Skin epidermis (tissue), 12 donors: ENCODE measurements at regions not wholly inside any gene's neighbourhood (a gene's known extent, or its start where the extent isn't known, plus 50 kb on each side); places are given as distances from the start of the nearest gene placed in this dataset.
"Not testable (repeated sequence)": the region's sequence is repeated elsewhere in the genome, so short reads cannot be mapped to it uniquely, and the experiment has no call there.

Source experiments
- H3K27ac ChIP-seq, 21 experiments: fragments of 200-600 bp; sonication (generic) in 11 of 21; one replicate each; pipeline ENCODE4 v1.5.0; 2020; ENCODE audit warnings: mild to moderate bottlenecking in 3 of 21, inconsistent platforms in 2 of 21, moderate library complexity in 2 of 21
- H3K4me3 ChIP-seq, 7 experiments: fragments of 200-600 bp; sonication (generic) in 2 of 7; one replicate each; pipeline ENCODE4 v1.5.0; 2020; ENCODE audit warnings: inconsistent platforms in 2 of 7, mild to moderate bottlenecking in 2 of 7, moderate library complexity in 1 of 7

DNA sequence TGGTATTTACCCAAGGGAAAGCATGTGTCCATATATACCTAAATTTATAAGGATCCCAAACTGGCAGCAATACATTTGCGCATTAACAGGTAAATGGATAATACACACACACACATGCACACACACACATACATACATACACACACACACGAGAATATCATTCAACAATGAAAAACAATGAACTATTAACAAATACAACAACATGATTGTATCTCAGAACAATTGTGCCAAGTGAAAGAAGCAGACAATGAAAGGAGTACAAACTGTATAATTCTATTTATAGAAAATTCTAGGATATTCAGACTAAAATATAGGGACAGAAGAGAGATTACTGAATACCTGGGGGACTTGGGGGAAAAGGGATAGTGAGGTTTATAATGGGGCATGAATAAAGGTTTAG lies 323.0 kb downstream of the KCNJ2 start:
- Histone ChIP-seq H3K4me3 (no peak overlapping the region), H3K27ac (no peak overlapping the region)

DNA sequence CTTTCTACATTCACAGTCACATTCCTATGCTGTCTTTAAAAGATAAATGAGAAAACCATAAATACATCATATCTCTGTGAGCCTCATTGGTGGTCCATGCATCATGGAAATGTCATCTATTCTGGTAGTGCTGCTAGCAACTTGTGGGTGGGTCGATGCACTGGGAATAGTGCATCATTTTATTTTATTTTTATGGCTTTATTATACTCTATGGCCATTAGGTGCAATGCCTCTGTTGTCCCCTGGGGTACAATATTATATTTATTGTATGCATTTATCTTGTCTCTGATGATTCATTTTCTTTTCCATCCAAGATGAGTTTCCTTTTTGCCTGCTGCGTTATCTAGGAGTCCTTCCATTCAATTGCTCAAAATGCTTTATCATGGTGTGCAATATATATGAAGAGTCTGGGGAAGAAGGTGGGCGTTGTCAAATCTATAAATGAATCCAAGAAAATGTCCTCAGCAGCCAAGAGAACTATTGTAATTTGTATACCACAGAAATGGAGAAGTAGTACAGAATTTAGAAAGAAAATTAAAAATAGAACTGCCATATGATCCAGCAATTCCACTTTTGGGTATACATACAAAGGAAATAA lies 324.0 kb downstream of the KCNJ2 start:
- Histone ChIP-seq H3K27ac (no peak overlapping the region), H3K4me3 (no peak overlapping the region)

DNA sequence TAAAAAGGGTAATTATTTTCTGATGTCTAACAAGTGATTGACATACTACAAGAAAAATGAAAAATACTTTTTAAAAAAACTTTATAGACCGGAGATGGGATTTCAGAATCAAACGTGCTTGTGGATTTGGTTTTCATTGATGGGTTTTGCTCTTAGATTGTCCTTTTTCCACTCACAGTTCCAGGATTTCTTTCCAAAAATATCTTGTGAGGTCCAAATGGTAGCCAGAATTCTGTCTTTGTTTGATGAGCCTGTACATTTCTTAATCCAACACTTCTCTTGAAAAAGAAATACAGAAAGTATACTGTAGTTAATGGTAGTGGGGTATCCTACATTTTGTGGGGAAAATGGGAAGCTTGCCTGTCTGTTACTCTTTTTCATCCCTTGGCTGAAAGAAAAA lies 329.3 kb downstream of the KCNJ2 start:
- Histone ChIP-seq H3K4me3 (no peak overlapping the region), H3K27ac (no peak overlapping the region)

DNA sequence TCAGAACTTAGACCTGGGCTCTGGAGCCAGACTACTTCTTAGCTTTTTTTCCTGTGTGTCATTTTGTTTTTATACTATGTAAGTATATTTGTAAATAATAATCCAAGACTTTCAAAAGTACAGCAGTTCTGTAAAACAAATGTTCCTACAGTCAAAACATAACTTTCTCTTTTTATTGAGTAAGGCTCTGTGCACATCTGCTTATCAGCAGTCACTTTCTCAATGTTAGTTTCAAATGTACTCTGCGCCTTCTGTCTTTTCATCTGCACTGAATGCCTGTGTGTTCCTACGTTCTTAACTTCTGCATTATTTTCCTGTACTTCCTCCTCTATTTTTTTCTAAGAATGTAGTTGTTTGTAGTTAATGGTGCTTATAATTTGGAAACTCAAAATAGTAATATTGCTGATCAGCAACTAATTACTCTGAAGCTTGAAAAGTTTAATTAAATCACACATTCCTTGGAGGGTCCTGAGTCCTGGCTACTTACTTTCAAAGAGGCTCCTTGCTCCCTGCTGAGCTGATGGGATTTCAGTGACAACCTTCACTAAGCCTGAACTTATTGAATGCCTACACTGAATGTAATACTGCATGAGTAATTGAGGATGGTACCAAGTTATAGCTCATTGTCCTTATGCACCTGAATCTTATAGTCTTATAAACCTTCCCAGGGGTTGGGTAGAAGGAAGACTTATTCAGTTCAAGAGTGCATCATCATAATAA lies 329.9 kb downstream of the KCNJ2 start:
- no peak overlapping the region for H3K4me3 ChIP-seq

DNA sequence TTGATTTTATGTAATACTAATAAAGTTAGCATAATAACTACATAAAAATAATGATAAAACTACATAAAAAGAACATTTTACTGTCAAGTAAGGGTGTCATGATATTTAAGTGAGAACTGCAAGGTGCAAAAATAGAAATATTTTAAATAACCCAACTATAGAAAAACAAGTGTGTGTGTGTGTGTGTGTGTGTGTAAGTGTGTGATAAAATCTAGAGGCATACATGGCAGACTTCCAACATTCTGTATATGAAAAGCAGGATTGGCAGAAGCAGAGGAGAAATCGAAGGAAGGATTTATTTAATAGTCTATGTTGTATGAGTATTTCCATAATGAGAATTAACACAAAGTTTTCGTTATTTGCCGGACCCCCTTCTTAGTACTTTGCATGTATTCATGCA lies 334.1 kb downstream of the KCNJ2 start:
- Histone ChIP-seq H3K27ac (no peak overlapping the region), H3K4me3 (no peak overlapping the region)

More for the DNA sequence above, 329.9 kb downstream of the KCNJ2 start:
- no peak overlapping the region for H3K27ac ChIP-seq

DNA sequence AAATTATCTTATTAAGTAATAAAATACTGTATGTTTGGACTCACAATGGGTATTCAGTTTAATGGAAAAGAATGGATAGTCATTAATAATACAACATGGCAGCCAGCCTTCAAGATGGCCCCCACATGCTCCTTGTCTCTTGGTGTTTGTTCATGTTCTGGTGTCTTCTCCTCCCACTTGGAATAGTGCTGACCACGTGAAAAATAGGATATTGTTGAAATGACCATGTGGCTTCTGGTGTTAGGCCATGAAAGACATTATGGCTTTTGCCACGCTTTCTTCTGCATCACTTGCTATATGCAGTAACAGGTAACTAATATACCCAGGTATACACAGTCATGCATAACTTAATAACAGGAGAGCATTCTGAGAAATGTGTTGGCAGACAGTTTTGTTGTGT lies 341.0 kb downstream of the KCNJ2 start:
- Histone ChIP-seq H3K4me3 (no peak overlapping the region), H3K27ac (no peak overlapping the region)

DNA sequence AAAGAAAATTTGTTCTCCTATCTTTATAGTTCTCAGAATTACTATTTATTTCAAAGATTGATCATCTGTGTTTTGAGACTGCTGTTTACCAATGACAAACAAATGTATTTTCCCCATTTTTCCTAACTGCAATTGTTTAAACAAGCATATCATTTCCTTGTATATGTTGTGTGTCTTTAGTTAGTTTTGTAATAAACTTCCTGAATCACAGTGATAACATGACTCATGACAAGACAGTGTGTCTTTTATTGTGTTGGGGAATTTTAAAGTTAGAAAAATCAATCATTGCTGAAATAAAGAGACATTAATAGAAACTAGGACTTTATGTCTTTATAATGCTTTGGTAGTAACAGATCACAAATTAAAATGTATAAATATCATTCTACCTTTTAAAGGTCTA lies 348.5 kb downstream of the KCNJ2 start:
- H3K4me3 ChIP-seq = no peak overlapping the region
- H3K27ac ChIP-seq = no peak overlapping the region

DNA sequence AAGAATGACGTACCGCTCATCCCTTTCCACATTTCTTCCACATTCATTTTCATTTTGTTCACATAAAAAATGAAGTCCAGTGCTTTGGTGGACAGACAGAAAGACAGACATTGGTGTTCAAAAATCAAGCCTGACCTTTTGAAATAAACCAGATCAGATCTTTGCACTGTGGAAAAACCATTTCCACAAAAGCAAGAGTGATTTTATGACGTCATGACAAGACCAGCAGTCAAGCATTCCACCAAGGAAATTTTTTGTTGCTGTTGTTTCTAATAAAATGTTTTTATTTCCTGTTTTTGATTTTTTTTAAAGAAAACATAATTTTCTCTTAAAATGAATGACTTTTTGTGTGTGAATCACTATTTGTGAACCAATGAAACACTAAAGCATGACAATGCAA lies 350.0 kb downstream of the KCNJ2 start:
- H3K4me3 ChIP-seq = no peak overlapping the region
- no peak overlapping the region for H3K27ac ChIP-seq

DNA sequence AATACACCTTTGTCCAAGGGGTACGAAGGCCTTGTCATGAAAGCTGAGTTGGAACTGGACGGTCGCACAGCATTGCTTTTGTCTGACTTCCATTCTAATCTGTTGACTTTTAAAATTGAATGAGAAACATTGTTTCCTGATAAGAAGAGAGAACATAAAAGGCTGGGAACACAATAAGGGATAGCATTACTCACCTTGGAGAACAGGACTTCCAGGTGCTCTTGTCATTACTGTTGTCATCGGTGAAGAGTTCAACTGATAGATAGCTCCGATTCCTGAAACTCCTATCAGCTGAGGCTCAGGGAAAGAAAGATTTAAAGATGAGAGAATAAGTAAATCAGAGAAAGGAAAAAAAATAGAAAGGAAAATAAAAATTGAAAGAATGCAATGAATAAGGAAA lies 351.1 kb downstream of the KCNJ2 start:
- Histone ChIP-seq H3K27ac (no peak overlapping the region), H3K4me3 (no peak overlapping the region)

DNA sequence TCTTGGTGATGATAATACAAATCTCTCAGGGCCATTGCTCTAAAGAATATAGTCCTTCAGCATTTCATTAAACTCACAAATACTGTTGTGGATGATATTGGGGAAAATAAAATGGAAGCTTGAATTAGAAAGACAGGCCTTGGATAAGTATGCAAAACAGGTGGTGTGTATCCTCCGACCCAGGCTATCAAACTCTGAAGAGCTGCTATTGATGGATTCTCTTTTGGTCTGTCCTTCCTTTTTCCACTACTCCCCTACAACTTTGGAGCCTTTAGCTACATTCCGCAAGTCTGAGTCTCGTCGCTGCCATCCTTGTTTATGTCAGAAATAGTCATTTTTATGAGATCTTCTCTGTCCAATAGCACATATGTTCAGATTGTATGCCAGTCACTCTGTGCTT lies 351.6 kb downstream of the KCNJ2 start:
- H3K4me3 ChIP-seq = no peak overlapping the region
- no peak overlapping the region for H3K27ac ChIP-seq

DNA sequence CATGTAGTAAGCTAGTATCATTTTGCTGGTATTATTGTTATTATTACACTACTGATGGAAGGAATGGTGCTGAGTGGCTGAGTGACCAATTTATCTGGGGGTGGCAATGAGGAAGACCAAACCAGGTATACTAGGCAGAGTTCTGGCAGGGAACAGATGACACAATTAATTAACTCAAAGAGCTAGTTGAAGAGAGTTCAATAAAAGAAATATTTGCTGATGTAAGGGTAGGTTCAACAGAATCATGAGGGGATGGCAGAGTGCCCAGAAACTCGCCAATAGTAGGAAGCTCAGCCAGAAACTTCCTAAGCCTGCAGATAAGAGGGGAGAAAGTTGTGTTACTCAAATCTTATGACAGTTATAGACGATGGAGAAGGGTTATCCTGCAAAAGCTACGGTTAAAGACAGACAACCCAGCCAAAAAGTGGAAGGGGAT lies 352.5 kb downstream of the KCNJ2 start:
- H3K27ac ChIP-seq = no peak overlapping the region
- no peak overlapping the region for H3K4me3 ChIP-seq

DNA sequence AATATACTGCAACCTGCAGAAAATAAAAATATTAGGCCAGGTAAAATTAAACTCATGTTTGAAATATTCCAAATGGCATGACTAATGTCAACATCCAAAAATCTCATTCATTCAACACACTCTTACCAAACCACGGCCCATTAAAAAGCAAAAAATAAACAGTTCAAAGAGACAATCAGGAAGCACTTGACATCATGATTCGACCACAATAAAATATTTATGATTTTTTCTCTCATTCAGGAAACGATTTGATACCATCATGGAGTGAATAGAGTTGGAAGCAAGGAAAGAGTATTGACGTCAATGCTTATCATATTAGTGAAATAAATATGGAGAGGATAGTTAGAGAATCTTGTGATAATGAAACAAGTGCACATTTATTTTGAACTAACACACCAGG lies 354.1 kb downstream of the KCNJ2 start:
- Histone ChIP-seq H3K27ac (no peak overlapping the region), H3K4me3 (no peak overlapping the region)

DNA sequence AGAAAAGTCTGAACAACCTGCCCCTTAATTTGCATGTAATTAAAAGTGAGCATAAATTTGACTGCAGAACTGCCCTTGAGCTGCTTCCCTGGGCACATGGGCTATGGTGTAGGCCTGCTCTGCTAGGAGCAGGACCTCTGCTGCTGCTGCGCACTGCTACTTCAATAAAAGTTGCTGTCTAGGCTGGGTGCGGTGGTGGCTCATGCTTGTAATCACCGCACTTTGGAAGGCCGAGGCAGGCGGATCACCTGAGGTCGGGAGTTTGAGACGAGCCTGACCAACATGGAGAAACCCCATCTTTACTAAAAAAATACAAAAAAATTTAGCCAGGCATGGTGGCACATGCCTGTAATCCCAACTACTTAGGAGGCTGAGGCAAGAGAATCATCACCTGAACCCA lies 355.7 kb downstream of the KCNJ2 start:
- H3K27ac ChIP-seq, H3K4me3 ChIP-seq: not testable (repeated sequence)

DNA sequence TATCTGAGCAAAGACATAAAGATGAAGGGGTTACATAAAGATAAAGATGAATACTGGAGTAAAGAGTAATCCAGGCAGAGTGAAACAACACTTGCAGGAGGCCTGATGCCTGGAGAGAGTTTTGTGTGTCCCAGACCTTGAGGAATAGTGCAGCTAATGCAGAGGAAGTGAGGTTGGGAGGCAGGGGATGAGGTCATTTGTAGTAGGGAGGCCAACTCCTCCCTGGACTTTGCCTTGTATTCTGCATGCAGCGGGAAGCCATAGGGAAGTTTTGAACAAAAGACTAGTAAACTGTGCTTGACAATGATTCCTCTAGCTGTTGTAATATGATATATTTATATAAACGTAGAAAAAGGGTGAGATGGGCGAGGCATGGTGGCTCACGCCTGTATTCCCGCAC lies 356.6 kb downstream of the KCNJ2 start:
- Histone ChIP-seq H3K4me3 (no peak overlapping the region), H3K27ac (no peak overlapping the region)

DNA sequence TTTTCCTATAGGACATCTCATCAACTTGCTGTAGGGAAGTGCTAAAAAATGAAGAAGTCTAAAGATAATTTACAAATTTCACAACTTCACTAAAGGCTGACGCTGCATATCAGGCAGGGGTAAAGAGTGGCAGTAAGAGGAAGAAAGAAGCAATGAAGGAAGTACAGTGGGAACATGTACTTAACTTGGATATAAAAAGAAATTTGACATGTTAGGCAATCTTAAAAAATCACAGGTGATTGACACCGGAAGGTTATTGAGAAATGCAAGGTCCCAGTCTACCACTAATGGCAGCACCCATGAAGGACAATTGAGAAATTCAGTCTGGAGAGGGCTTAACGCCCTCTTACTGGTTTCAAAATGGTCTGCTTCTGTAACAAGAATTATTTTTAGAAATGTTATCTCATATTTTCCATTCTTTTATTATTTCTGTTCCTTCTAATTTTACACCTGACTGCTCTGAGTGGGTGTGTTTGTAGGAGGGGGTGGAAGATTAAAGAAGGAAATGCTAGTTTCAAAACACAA lies 358.1 kb downstream of the KCNJ2 start:
- H3K4me3 ChIP-seq = no peak overlapping the region
- no peak overlapping the region for H3K27ac ChIP-seq

DNA sequence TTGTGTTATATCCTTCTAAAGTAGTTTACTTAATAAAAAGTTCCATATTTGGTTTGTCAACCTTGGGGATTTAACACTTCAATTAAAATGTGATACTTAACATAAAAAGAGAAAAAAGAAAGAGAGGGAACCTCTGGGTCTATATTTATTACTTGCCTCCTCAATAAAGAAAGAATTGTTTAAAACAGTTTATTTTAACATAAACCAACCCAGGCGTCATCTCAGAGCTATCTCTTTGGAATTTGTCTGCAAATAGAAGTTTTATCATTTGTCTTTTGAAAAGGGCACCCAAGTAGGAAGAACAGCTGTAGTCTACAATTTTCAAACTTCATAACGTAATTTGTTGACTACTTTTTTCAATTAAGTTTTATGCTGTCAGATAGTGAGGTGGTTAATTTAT lies 364.1 kb downstream of the KCNJ2 start:
- Histone ChIP-seq H3K27ac (no peak overlapping the region), H3K4me3 (no peak overlapping the region)

DNA sequence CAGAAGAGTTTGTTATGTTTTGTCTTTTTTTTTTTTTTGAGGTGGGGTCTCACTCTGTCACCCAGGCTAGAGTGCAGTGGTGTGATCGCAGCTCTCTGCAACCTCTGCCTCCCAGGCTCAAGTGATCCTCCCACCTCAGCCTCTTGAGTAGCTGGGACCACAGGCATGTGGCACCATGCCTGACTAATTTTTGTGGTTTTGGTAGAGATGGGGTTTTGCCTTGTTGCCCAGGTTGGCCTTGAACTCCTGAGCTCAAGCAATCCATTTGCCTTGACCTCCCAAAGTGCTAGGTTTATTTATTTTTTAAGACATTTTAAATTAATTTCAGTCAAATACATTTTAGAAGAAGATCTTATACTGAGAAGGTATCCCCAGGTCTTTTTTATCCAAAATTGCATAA lies 366.7 kb downstream of the KCNJ2 start:
- Histone ChIP-seq H3K27ac (no peak overlapping the region), H3K4me3 (no peak overlapping the region)

DNA sequence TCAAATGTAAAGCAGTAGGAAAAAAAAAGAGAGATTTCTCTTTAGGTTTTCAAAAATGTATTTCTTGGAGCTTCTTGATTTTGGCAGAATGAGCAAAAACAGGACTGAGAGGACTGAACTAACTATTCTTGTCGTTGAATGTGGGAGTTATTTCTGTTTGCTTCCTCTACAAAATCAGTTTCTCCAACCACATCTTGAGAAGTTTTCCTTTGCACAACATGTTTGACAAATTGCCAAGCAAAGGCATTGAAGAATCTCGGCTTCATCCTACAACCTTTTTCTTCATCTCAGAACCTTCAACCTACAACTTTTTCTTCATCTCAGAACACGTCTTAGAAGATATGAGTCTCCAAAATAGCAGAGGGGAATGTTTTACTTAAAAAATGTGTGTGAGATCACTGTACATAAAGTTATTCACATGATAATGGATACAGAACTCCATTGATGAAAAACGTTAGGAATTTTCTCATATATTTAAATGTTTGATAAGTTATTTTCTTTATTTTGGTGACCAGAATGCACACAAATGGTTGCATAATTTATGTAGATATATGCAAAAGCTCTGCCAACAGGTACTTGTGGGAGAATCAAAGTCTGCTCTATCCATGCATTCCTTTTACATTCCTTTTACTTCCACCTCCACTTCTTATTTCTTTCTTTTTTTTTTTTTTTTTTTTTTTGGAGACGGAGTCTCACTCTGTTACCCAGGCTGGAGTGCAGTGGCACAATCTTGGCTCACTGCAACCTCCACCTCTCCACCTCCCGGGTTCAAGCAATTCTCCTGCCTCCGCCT lies 370.0 kb downstream of the KCNJ2 start:
- no peak overlapping the region for H3K4me3 ChIP-seq

DNA sequence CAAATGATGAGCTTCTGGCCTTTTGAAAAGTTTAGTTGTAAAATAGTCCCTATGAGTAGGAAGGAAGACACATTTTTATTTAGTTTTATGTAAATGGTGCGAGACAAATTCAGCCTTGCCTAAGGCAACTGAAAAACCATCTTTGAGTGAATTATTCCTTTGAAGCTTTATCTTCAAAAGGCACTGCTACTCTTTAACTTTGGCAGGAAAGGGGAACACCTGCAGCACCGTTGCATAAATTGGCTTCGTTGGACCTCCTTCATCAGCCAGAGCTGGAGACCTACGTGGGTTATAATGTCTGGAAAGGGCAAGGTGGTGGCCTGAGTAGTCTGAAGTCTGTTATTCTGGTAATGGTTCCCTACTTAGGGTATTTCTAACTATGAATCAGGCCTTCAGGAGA lies 373.5 kb downstream of the KCNJ2 start:
- H3K4me3 ChIP-seq = no peak overlapping the region
- no peak overlapping the region for H3K27ac ChIP-seq

More for the DNA sequence above, 370.0 kb downstream of the KCNJ2 start:
- no peak overlapping the region for H3K27ac ChIP-seq

DNA sequence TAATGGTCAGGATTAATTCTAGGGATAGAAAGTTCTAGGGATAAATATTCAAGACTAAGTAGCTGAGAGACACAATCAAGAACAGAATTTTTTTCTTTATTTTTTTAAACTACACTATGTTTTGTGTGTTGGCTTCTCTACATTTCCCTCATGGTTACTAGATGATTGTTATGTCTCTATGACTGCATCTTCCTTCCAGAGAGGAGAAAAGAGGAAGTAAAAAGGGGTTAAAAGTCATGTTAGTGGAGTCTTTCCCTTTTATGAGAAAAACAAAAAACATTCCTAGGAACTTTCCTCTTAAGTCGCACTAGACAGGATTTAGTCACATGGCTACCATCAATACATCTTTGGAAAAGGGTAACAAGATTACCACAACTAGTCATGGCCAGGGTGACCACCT lies 375.0 kb downstream of the KCNJ2 start:
- no peak overlapping the region for H3K27ac ChIP-seq

More for the DNA sequence above, 375.0 kb downstream of the KCNJ2 start:
- H3K4me3 ChIP-seq = no peak overlapping the region
